ENCODE measurements at regions not wholly inside any gene's neighbourhood (a gene's known extent, or its start where the extent isn't known, plus 50 kb on each side); places are given as distances from the start of the nearest gene placed in this dataset.
"Not testable (repeated sequence)": the region's sequence is repeated elsewhere in the genome, so short reads cannot be mapped to it uniquely, and the experiment has no call there.

GRCh38 chr7:57676928-57677327 lies 227.0 kb downstream of the ZNF716 start:
- TF ChIP-seq CTCF, POLR2A (IDR thresholded peaks at IDR 0.05): not testable (repeated sequence)

All from adrenal gland (tissue), 5 donors.